ENCODE measurements at regions not wholly inside any gene's neighbourhood (a gene's known extent, or its start where the extent isn't known, plus 50 kb on each side); places are given as distances from the start of the nearest gene placed in this dataset.

GRCh38 chr10:58072634-58073033 is 195.1 kb downstream of the IPMK start:
- TF ChIP-seq POLR2A (IDR thresholded peaks at IDR 0.05; ENCODE audit: insufficient read depth in 1 of 2, low read depth in 2 of 2, low read length in 2 of 2), result no peak
- TF ChIP-seq, protein P1, sequence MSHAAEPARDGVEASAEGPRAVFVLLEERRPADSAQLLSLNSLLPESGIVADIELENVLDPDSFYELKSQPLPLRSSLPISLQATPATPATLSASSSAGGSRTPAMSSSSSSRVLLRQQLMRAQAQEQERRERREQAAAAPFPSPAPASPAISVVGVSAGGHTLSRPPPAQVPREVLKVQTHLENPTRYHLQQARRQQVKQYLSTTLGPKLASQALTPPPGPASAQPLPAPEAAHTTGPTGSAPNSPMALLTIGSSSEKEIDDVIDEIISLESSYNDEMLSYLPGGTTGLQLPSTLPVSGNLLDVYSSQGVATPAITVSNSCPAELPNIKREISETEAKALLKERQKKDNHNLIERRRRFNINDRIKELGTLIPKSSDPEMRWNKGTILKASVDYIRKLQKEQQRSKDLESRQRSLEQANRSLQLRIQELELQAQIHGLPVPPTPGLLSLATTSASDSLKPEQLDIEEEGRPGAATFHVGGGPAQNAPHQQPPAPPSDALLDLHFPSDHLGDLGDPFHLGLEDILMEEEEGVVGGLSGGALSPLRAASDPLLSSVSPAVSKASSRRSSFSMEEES (CRISPR knock-in tag; IDR thresholded peaks at IDR 0.05), result no peak
- TF ChIP-seq, protein P2, sequence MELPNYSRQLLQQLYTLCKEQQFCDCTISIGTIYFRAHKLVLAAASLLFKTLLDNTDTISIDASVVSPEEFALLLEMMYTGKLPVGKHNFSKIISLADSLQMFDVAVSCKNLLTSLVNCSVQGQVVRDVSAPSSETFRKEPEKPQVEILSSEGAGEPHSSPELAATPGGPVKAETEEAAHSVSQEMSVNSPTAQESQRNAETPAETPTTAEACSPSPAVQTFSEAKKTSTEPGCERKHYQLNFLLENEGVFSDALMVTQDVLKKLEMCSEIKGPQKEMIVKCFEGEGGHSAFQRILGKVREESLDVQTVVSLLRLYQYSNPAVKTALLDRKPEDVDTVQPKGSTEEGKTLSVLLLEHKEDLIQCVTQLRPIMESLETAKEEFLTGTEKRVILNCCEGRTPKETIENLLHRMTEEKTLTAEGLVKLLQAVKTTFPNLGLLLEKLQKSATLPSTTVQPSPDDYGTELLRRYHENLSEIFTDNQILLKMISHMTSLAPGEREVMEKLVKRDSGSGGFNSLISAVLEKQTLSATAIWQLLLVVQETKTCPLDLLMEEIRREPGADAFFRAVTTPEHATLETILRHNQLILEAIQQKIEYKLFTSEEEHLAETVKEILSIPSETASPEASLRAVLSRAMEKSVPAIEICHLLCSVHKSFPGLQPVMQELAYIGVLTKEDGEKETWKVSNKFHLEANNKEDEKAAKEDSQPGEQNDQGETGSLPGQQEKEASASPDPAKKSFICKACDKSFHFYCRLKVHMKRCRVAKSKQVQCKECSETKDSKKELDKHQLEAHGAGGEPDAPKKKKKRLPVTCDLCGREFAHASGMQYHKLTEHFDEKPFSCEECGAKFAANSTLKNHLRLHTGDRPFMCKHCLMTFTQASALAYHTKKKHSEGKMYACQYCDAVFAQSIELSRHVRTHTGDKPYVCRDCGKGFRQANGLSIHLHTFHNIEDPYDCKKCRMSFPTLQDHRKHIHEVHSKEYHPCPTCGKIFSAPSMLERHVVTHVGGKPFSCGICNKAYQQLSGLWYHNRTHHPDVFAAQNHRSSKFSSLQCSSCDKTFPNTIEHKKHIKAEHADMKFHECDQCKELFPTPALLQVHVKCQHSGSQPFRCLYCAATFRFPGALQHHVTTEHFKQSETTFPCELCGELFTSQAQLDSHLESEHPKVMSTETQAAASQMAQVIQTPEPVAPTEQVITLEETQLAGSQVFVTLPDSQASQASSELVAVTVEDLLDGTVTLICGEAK (IDR thresholded peaks at IDR 0.05), result no peak
- TF ChIP-seq, protein P2 (CRISPR knock-in tag; IDR thresholded peaks at IDR 0.05), result no peak
- TF ChIP-seq, protein P3, sequence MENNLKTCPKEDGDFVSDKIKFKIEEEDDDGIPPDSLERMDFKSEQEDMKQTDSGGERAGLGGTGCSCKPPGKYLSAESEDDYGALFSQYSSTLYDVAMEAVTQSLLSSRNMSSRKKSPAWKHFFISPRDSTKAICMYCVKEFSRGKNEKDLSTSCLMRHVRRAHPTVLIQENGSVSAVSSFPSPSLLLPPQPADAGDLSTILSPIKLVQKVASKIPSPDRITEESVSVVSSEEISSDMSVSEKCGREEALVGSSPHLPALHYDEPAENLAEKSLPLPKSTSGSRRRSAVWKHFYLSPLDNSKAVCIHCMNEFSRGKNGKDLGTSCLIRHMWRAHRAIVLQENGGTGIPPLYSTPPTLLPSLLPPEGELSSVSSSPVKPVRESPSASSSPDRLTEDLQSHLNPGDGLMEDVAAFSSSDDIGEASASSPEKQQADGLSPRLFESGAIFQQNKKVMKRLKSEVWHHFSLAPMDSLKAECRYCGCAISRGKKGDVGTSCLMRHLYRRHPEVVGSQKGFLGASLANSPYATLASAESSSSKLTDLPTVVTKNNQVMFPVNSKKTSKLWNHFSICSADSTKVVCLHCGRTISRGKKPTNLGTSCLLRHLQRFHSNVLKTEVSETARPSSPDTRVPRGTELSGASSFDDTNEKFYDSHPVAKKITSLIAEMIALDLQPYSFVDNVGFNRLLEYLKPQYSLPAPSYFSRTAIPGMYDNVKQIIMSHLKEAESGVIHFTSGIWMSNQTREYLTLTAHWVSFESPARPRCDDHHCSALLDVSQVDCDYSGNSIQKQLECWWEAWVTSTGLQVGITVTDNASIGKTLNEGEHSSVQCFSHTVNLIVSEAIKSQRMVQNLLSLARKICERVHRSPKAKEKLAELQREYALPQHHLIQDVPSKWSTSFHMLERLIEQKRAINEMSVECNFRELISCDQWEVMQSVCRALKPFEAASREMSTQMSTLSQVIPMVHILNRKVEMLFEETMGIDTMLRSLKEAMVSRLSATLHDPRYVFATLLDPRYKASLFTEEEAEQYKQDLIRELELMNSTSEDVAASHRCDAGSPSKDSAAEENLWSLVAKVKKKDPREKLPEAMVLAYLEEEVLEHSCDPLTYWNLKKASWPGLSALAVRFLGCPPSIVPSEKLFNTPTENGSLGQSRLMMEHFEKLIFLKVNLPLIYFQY (CRISPR knock-in tag; IDR thresholded peaks at IDR 0.05; ENCODE audit: borderline replicate concordance), result no peak
- no peak for TF ChIP-seq ZNF644 (CRISPR knock-in tag; IDR thresholded peaks at IDR 0.05; ENCODE audit: low read depth)
- TF ChIP-seq ZNF720 (CRISPR knock-in tag; IDR thresholded peaks at IDR 0.05), result no peak
- no peak for TF ChIP-seq ZFP36 (IDR thresholded peaks at IDR 0.05; ENCODE audit: borderline replicate concordance, low read depth, low read length, partially characterized antibody)
- TF ChIP-seq CTCF (CRISPR knock-in tag; IDR thresholded peaks at IDR 0.05), result no peak
- no peak for TF ChIP-seq JUNB (CRISPR knock-in tag; IDR thresholded peaks at IDR 0.05; ENCODE audit: borderline replicate concordance)
- TF ChIP-seq SIN3A (IDR thresholded peaks at IDR 0.05; ENCODE audit: borderline replicate concordance, low read depth, low read length), result no peak
- TF ChIP-seq FOSL1 (CRISPR knock-in tag; IDR thresholded peaks at IDR 0.05; ENCODE audit: borderline replicate concordance), result no peak
- TF ChIP-seq, protein P4, sequence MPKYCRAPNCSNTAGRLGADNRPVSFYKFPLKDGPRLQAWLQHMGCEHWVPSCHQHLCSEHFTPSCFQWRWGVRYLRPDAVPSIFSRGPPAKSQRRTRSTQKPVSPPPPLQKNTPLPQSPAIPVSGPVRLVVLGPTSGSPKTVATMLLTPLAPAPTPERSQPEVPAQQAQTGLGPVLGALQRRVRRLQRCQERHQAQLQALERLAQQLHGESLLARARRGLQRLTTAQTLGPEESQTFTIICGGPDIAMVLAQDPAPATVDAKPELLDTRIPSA (CRISPR knock-in tag; IDR thresholded peaks at IDR 0.05; ENCODE audit: borderline replicate concordance), result no peak
- no peak for TF ChIP-seq ETV5 (CRISPR knock-in tag; IDR thresholded peaks at IDR 0.05; ENCODE audit: borderline replicate concordance)
- no peak for TF ChIP-seq TP53 (CRISPR knock-in tag; conservative IDR thresholded peaks at IDR 0.05)

Data from HepG2 (cell line).